ENCODE measurements at regions not wholly inside any gene's neighbourhood (a gene's known extent, or its start where the extent isn't known, plus 50 kb on each side); places are given as distances from the start of the nearest gene placed in this dataset.

DNA sequence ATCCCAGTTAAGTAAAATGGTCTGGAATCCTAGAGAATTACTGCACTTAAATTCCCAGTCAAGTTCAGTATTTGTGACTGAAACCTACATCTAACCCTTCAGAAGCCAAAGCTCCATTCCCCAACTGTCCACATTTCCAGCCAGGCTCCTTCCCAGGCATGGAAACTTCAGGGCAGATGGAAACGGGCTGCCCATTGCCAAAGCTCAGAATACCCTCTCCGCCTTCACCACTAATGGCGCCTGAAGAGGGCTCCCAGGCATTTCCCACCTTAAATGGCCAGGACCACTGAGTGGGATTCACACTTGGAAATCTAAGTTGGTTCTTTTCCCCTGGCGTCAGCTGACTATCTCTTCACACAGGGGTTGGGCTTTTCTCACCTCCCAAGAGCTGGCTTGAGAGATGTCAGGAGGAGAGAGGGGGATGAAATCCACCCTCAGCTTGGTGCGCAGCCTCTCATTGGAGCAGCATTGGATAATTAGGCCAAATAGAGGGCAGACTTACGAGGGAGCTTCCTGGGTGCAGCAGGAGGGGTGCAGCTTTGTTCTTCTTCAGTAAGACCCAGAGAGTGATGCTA, 82.9 kb downstream of the ANKRD60 start:
- TF ChIP-seq, protein P1, sequence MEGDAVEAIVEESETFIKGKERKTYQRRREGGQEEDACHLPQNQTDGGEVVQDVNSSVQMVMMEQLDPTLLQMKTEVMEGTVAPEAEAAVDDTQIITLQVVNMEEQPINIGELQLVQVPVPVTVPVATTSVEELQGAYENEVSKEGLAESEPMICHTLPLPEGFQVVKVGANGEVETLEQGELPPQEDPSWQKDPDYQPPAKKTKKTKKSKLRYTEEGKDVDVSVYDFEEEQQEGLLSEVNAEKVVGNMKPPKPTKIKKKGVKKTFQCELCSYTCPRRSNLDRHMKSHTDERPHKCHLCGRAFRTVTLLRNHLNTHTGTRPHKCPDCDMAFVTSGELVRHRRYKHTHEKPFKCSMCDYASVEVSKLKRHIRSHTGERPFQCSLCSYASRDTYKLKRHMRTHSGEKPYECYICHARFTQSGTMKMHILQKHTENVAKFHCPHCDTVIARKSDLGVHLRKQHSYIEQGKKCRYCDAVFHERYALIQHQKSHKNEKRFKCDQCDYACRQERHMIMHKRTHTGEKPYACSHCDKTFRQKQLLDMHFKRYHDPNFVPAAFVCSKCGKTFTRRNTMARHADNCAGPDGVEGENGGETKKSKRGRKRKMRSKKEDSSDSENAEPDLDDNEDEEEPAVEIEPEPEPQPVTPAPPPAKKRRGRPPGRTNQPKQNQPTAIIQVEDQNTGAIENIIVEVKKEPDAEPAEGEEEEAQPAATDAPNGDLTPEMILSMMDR (conservative IDR thresholded peaks at IDR 0.05; ENCODE audit: low read depth, low read length), result no peak
- no peak for TF ChIP-seq EZH2 (IDR thresholded peaks at IDR 0.05; ENCODE audit: borderline replicate concordance, low read depth, low read length, poor library complexity, severe bottlenecking)
- intact Hi-C loops (cut with micrococcal nuclease; ENCODE audit: unreplicated experiment), result no loop called here
- ChIA-PET CTCF (interaction anchor here (0.6 kb wide), 1 partner anchor 551 kb away, joined by 4 read pairs; no protein-coding TSS in a partner anchor), POLR2A (ENCODE audit: low non-redundant PET) (interaction anchor here (0.5 to 0.6 kb wide), 2 partner anchors 10 to 14 kb away, joined by 3 to 4 read pairs; no protein-coding TSS in a partner anchor)
- H3K27ac ChIP-seq (ENCODE audit: low read depth, low read length, poor library complexity, severe bottlenecking), result no peak overlapping the region
- no peak for DNase-seq (ENCODE audit: low spot score)
- H3K36me3 ChIP-seq (ENCODE audit: insufficient read depth, low read length, poor library complexity, severe bottlenecking), result no peaks in the 10 kb centered on the region
- peaks cover 3% of the 10 kb centered on the region for H3K27me3 ChIP-seq (replicated peaks; ENCODE audit: insufficient read depth, low read depth, low read length, poor library complexity)
- H3K9me3 ChIP-seq (ENCODE audit: low read depth, low read length, poor library complexity, severe bottlenecking), result no peaks in the 10 kb centered on the region
- no peak overlapping the region for H3K4me3 ChIP-seq (ENCODE audit: low read depth, low read length, poor library complexity, severe bottlenecking)
- H3K4me1 ChIP-seq (ENCODE audit: insufficient read depth, low read length, poor library complexity, severe bottlenecking), result no peaks in the 10 kb centered on the region
- no TSS peak for BruUV-seq (replicated peaks)

DNA sequence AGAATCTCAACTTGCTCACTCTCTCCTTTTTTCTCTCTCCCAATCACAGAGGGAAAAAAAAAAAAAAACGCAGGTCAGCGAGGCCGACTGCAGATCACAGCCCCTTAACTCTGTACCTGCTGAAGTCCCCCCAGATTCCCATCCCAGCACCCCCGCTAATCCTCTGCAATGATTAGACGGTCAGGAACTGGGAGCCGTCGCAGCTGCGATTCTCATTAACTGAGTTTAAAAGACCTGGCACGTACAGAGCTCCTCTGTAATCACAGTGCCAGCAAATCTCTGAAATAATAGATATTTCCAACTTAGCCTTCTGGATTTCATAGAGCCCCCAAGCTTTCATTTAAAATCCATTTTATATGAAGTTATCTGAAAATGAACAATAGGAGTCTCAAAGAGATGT, 84.4 kb downstream of the ANKRD60 start:
- Histone ChIP-seq H3K9me3 (ENCODE audit: low read depth, low read length, poor library complexity, severe bottlenecking) (no peaks in the 10 kb centered on the region), H3K27me3 (replicated peaks; ENCODE audit: insufficient read depth, low read depth, low read length, poor library complexity) (peaks cover 6% of the 10 kb centered on the region), H3K27ac (ENCODE audit: low read depth, low read length, poor library complexity, severe bottlenecking) (no peak overlapping the region), H3K4me1 (ENCODE audit: insufficient read depth, low read length, poor library complexity, severe bottlenecking) (no peaks in the 10 kb centered on the region), H3K36me3 (ENCODE audit: insufficient read depth, low read length, poor library complexity, severe bottlenecking) (no peaks in the 10 kb centered on the region), H3K4me3 (ENCODE audit: low read depth, low read length, poor library complexity, severe bottlenecking) (no peak overlapping the region)
- BruUV-seq (replicated peaks), result no TSS peak
- intact Hi-C loops (cut with micrococcal nuclease; ENCODE audit: unreplicated experiment), result no loop called here
- TF ChIP-seq, protein P1 (conservative IDR thresholded peaks at IDR 0.05; ENCODE audit: low read depth, low read length), result no peak
- TF ChIP-seq EZH2 (IDR thresholded peaks at IDR 0.05; ENCODE audit: borderline replicate concordance, low read depth, low read length, poor library complexity, severe bottlenecking), result no peak
- no peak for DNase-seq (ENCODE audit: low spot score)
- POLR2A ChIA-PET (ENCODE audit: low non-redundant PET), result no interaction called here
- CTCF ChIA-PET, result no interaction called here

DNA sequence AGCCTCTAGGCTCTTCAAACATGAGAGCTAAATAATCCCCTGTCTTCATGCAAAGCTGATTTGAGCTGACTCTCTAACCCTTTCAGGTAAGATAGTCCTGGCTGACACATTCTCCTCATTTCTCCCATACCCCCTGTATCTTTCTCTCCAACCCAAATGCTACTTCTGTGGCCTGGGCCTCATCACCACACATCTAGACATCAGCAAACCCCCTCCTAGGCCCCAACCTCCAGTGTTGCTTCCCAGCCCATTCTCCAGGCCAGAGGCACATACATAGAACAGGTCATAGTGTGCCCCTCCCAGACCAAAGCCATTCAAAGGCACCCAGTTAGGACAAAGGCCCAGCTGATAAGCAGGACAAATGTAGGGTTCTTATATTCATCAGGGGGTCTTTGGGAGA, 84.9 kb downstream of the ANKRD60 start:
- no peaks in the 10 kb centered on the region for H3K36me3 ChIP-seq (ENCODE audit: insufficient read depth, low read length, poor library complexity, severe bottlenecking)
- peaks cover 5% of the 10 kb centered on the region for H3K27me3 ChIP-seq (replicated peaks; ENCODE audit: insufficient read depth, low read depth, low read length, poor library complexity)
- BruUV-seq (replicated peaks), result no TSS peak
- H3K4me1 ChIP-seq (ENCODE audit: insufficient read depth, low read length, poor library complexity, severe bottlenecking), result no peaks in the 10 kb centered on the region
- no peak overlapping the region for H3K27ac ChIP-seq (ENCODE audit: low read depth, low read length, poor library complexity, severe bottlenecking)
- DNase-seq (ENCODE audit: low spot score), result no peak
- H3K4me3 ChIP-seq (ENCODE audit: low read depth, low read length, poor library complexity, severe bottlenecking), result no peak overlapping the region
- TF ChIP-seq, protein P1 (conservative IDR thresholded peaks at IDR 0.05; ENCODE audit: low read depth, low read length), result no peak
- TF ChIP-seq EZH2 (IDR thresholded peaks at IDR 0.05; ENCODE audit: borderline replicate concordance, low read depth, low read length, poor library complexity, severe bottlenecking), result no peak
- POLR2A ChIA-PET (ENCODE audit: low non-redundant PET), result no interaction called here
- intact Hi-C loops (cut with micrococcal nuclease; ENCODE audit: unreplicated experiment), result no loop called here
- CTCF ChIA-PET, result no interaction called here
- H3K9me3 ChIP-seq (ENCODE audit: low read depth, low read length, poor library complexity, severe bottlenecking), result no peaks in the 10 kb centered on the region
